GM12874 (cell line): ENCODE measurements at regions not wholly inside any gene's neighbourhood (a gene's known extent, or its start where the extent isn't known, plus 50 kb on each side); places are given as distances from the start of the nearest gene placed in this dataset.

Source experiments
- CTCF ChIP-seq: IDR thresholded peaks from 2 replicates; pipeline ENCODE4 v1.5.1; 2011; ENCODE audit warnings: low read depth, mild to moderate bottlenecking, control low read depth, low read length, moderate library complexity; ENCODE audit not compliant: insufficient read depth

- no peak for TF ChIP-seq CTCF
Observed at GRCh38 chr5:135776457-135776856, 58.0 kb upstream of the SLC25A48 start.

GRCh38 chr5:135761746-135762145, 72.7 kb upstream of the SLC25A48 start:
- TF ChIP-seq CTCF = no peak

- no peak for TF ChIP-seq CTCF
Observed at GRCh38 chr5:135759149-135759784, 75.2 kb upstream of the SLC25A48 start.

- TF ChIP-seq CTCF = no peak
Observed at GRCh38 chr5:135753990-135754389, 80.5 kb upstream of the SLC25A48 start.

GRCh38 chr5:135750506-135750905, 84.0 kb upstream of the SLC25A48 start:
- TF ChIP-seq CTCF = 0 out of 2 replicates have a peak, but pooled peaks have one; percentile 18

- TF ChIP-seq CTCF = no peak
Observed at GRCh38 chr5:135747824-135748223, 86.6 kb upstream of the SLC25A48 start.

- TF ChIP-seq CTCF = no peak
Observed at GRCh38 chr5:135745897-135746500, 88.5 kb upstream of the SLC25A48 start.
